ENCODE measurements at regions not wholly inside any gene's neighbourhood (a gene's known extent, or its start where the extent isn't known, plus 50 kb on each side); places are given as distances from the start of the nearest gene placed in this dataset.

DNA sequence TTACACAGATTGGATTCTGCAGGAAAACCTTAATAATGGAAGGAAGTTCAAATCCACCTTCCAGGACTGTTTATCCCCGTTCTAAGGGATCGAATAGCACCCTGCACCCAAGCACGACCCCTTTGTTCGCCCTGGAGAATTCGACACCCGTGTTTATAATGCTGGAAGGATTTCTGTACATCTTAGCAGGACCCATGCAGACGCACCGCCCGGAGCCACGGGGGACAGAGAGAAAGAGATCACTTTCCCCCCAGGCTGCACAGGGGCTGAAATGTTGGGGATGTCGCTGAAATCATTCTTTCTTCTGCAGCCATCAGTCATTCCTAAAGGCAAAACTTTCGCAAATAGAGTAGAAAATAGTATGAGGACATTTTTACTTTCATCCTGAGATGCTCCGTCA lies 238.7 kb upstream of the SALL3 start:
- Histone ChIP-seq H3K27me3 (ENCODE audit: insufficient read depth, low read length, poor library complexity) (no peaks in the 10 kb centered on the region), H3K4me3 (ENCODE audit: low read depth in 1 of 2, low read length in 2 of 2) (no peak overlapping the region), H4K20me1 (ENCODE audit: insufficient read depth, low read length) (0 out of 2 replicates have a peak, but pooled peaks cover 3% of the 10 kb centered on the region), H3K4me2 (ENCODE audit: insufficient read depth, low read length) (no peak overlapping the region), H3K79me2 (ENCODE audit: insufficient read depth, low read length) (no peaks in the 10 kb centered on the region), H3K27ac (ENCODE audit: low read length) (no peak overlapping the region), H3K9ac (ENCODE audit: low read depth, low read length) (no peak overlapping the region), H2AFZ (ENCODE audit: low read depth, low read length) (no peak overlapping the region), H3K9me3 (ENCODE audit: insufficient read depth, low read length, severe bottlenecking) (no peaks in the 10 kb centered on the region), H3K4me1 (ENCODE audit: insufficient read depth, low read length) (no peaks in the 10 kb centered on the region), H3K36me3 (ENCODE audit: insufficient read depth, low read length) (no peaks in the 10 kb centered on the region)
- TF ChIP-seq EZH2 (IDR thresholded peaks at IDR 0.05; ENCODE audit: borderline replicate concordance, low read depth, low read length, severe bottlenecking): no peak
- ATAC-seq (ENCODE audit: insufficient read depth, low read depth): no peak
- no peak for DNase-seq

DNA sequence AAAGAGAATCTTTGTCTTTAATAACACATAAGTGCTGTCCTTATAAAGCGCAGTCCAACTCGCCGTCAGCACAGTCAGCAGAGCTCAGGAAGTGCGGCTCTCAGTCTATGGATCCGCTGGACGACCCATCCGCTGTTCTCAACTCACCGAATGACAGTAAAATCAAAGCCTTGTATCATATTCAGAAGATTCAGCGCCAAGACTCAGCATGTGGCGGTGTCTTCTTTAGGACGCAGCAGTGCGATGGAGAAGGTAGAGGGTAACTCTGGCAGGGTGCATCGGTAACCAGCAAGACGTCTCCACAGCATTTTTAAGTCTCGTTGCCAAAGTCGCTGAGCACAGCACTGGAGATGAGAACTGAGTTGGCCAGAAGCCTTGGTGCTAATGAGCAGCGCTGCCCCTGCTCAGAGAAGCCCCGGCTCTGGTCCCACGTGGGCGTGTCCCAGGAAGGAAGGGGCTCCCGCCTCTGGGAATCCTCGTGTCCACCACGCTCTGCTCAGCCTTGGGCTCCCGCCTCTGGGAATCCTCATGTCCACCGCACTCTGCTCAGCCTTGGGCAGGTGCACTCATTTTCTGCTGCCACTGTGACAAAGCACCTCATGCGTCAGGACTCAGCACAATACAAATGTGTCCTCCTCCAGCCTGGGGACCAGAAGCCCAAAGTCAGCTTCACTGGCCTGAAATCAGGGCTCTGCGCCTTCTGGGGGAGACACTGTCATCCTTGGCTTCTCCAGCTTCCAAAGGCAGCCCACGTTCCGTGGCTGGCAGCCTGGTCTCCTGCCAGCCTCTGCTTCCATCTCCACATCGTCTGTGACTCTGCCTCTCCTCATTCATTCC lies 238.0 kb upstream of the SALL3 start:
- H3K4me3 ChIP-seq (ENCODE audit: low read depth in 1 of 2, low read length in 2 of 2): no peak overlapping the region
- no peak overlapping the region for H2AFZ ChIP-seq (ENCODE audit: low read depth, low read length)
- ATAC-seq (ENCODE audit: insufficient read depth, low read depth) (no peak), DNase-seq (no peak)
- H3K9ac ChIP-seq (ENCODE audit: low read depth, low read length): no peak overlapping the region
- H4K20me1 ChIP-seq (ENCODE audit: insufficient read depth, low read length): 0 out of 2 replicates have a peak, but pooled peaks cover 3% of the 10 kb centered on the region
- no peaks in the 10 kb centered on the region for H3K27me3 ChIP-seq (ENCODE audit: insufficient read depth, low read length, poor library complexity)
- no peaks in the 10 kb centered on the region for H3K36me3 ChIP-seq (ENCODE audit: insufficient read depth, low read length)
- no peak overlapping the region for H3K4me2 ChIP-seq (ENCODE audit: insufficient read depth, low read length)
- H3K27ac ChIP-seq (ENCODE audit: low read length): no peak overlapping the region
- TF ChIP-seq, protein P1, sequence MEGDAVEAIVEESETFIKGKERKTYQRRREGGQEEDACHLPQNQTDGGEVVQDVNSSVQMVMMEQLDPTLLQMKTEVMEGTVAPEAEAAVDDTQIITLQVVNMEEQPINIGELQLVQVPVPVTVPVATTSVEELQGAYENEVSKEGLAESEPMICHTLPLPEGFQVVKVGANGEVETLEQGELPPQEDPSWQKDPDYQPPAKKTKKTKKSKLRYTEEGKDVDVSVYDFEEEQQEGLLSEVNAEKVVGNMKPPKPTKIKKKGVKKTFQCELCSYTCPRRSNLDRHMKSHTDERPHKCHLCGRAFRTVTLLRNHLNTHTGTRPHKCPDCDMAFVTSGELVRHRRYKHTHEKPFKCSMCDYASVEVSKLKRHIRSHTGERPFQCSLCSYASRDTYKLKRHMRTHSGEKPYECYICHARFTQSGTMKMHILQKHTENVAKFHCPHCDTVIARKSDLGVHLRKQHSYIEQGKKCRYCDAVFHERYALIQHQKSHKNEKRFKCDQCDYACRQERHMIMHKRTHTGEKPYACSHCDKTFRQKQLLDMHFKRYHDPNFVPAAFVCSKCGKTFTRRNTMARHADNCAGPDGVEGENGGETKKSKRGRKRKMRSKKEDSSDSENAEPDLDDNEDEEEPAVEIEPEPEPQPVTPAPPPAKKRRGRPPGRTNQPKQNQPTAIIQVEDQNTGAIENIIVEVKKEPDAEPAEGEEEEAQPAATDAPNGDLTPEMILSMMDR (IDR thresholded peaks at IDR 0.05; ENCODE audit: borderline replicate concordance, extremely low read depth, low read length, poor library complexity, severe bottlenecking): no peak
- no peak for TF ChIP-seq EZH2 (IDR thresholded peaks at IDR 0.05; ENCODE audit: borderline replicate concordance, low read depth, low read length, severe bottlenecking)
- H3K4me1 ChIP-seq (ENCODE audit: insufficient read depth, low read length): no peaks in the 10 kb centered on the region
- H3K79me2 ChIP-seq (ENCODE audit: insufficient read depth, low read length): no peaks in the 10 kb centered on the region
- no peaks in the 10 kb centered on the region for H3K9me3 ChIP-seq (ENCODE audit: insufficient read depth, low read length, severe bottlenecking)

GRCh38 chr18:78742218-78742745 lies 237.3 kb upstream of the SALL3 start:
- no peaks in the 10 kb centered on the region for H3K27me3 ChIP-seq (ENCODE audit: insufficient read depth, low read length, poor library complexity)
- no peak for TF ChIP-seq EZH2 (IDR thresholded peaks at IDR 0.05; ENCODE audit: borderline replicate concordance, low read depth, low read length, severe bottlenecking)
- TF ChIP-seq, protein P1 (IDR thresholded peaks at IDR 0.05; ENCODE audit: borderline replicate concordance, extremely low read depth, low read length, poor library complexity, severe bottlenecking): no peak
- H3K27ac ChIP-seq (ENCODE audit: low read length): no peak overlapping the region
- no peak overlapping the region for H2AFZ ChIP-seq (ENCODE audit: low read depth, low read length)
- no peaks in the 10 kb centered on the region for H3K9me3 ChIP-seq (ENCODE audit: insufficient read depth, low read length, severe bottlenecking)
- H3K9ac ChIP-seq (ENCODE audit: low read depth, low read length): no peak overlapping the region
- H3K36me3 ChIP-seq (ENCODE audit: insufficient read depth, low read length): no peaks in the 10 kb centered on the region
- ATAC-seq (ENCODE audit: insufficient read depth, low read depth): no peak
- H3K4me3 ChIP-seq (ENCODE audit: low read depth in 1 of 2, low read length in 2 of 2): no peak overlapping the region
- no peaks in the 10 kb centered on the region for H3K4me1 ChIP-seq (ENCODE audit: insufficient read depth, low read length)
- no peak overlapping the region for H3K4me2 ChIP-seq (ENCODE audit: insufficient read depth, low read length)
- no peak for DNase-seq
- no peaks in the 10 kb centered on the region for H3K79me2 ChIP-seq (ENCODE audit: insufficient read depth, low read length)
- 0 out of 2 replicates have a peak, but pooled peaks cover 3% of the 10 kb centered on the region for H4K20me1 ChIP-seq (ENCODE audit: insufficient read depth, low read length)

- Histone ChIP-seq H3K4me1 (ENCODE audit: insufficient read depth, low read length) (no peaks in the 10 kb centered on the region), H3K9me3 (ENCODE audit: insufficient read depth, low read length, severe bottlenecking) (no peaks in the 10 kb centered on the region), H3K9ac (ENCODE audit: low read depth, low read length) (no peak overlapping the region), H3K36me3 (ENCODE audit: insufficient read depth, low read length) (no peaks in the 10 kb centered on the region), H3K4me3 (ENCODE audit: low read depth in 1 of 2, low read length in 2 of 2) (no peak overlapping the region), H3K79me2 (ENCODE audit: insufficient read depth, low read length) (no peaks in the 10 kb centered on the region), H3K4me2 (ENCODE audit: insufficient read depth, low read length) (no peak overlapping the region), H4K20me1 (ENCODE audit: insufficient read depth, low read length) (no peaks in the 10 kb centered on the region), H3K27me3 (ENCODE audit: insufficient read depth, low read length, poor library complexity) (peaks cover 5% of the 10 kb centered on the region), H3K27ac (ENCODE audit: low read length) (no peak overlapping the region), H2AFZ (ENCODE audit: low read depth, low read length) (no peak overlapping the region)
- TF ChIP-seq, protein P1 (IDR thresholded peaks at IDR 0.05; ENCODE audit: borderline replicate concordance, extremely low read depth, low read length, poor library complexity, severe bottlenecking): no peak
- TF ChIP-seq EZH2 (IDR thresholded peaks at IDR 0.05; ENCODE audit: borderline replicate concordance, low read depth, low read length, severe bottlenecking): no peak
- ATAC-seq (ENCODE audit: insufficient read depth, low read depth): no peak
- no peak for DNase-seq
Measured at GRCh38 chr18:78743078-78743477, 236.5 kb upstream of the SALL3 start.

Data from DND-41 (cell line).